Activated T-helper 1 cell treated with anti-CD3 and anti-CD28 coated beads, Interleukin-12 subunit alpha, Interleukin-12 subunit beta, Interleukin-2, Interleukin-4 antibody, amounts not matched to agents 30 ng/mL and 10 ng/mL and 1 ng/mL, durations not matched to agents 14 hours and 24 hours and 36 hours (primary cell): ENCODE measurements at regions not wholly inside any gene's neighbourhood (a gene's known extent, or its start where the extent isn't known, plus 50 kb on each side); places are given as distances from the start of the nearest gene placed in this dataset.

ENCODE experiments used
- DNase-seq: peaks from one replicate; pipeline ENCODE4 v3.0.0; 2021; ENCODE audit warnings: low spot score
- H3K27ac Mint-ChIP-seq: one replicate; pipeline ENCODE4 v1.8.0; 2021; ENCODE audit warnings: mild to moderate bottlenecking, mixed read lengths
- H3K27me3 Mint-ChIP-seq: one replicate; pipeline ENCODE4 v1.8.0; 2022; ENCODE audit warnings: mild to moderate bottlenecking, moderate library complexity, mixed read lengths; ENCODE audit not compliant: insufficient read depth
- H3K36me3 Mint-ChIP-seq: one replicate; pipeline ENCODE4 v1.8.0; 2021; ENCODE audit warnings: low read depth, mixed read lengths
- H3K4me1 Mint-ChIP-seq: one replicate; pipeline ENCODE4 v1.8.0; 2021; ENCODE audit warnings: low read depth, mixed read lengths
- H3K4me3 Mint-ChIP-seq: one replicate; pipeline ENCODE4 v1.8.0; 2021; ENCODE audit warnings: mild to moderate bottlenecking, moderate library complexity, mixed read lengths
- H3K9me3 Mint-ChIP-seq: one replicate; pipeline ENCODE4 v1.8.0; 2021; ENCODE audit warnings: mixed read lengths
- intact Hi-C: fragments of 100-400 bp; cut with micrococcal nuclease; formaldehyde crosslinking; loops from one replicate; pipeline ENCODE4 v1.15.1; 2024

- H3K4me1 Mint-ChIP-seq, result no peaks in the 10 kb centered on the region
- no peaks in the 10 kb centered on the region for H3K36me3 Mint-ChIP-seq
These were observed 463.6 kb downstream of the ETNK1 start for GRCh38 chr12:23088594-23088993.

GRCh38 chr12:23093488-23093887, 468.5 kb downstream of the ETNK1 start:
- H3K36me3 Mint-ChIP-seq, result no peaks in the 10 kb centered on the region
- no peaks in the 10 kb centered on the region for H3K27me3 Mint-ChIP-seq
- H3K9me3 Mint-ChIP-seq, result no peaks in the 10 kb centered on the region
- no peaks in the 10 kb centered on the region for H3K4me1 Mint-ChIP-seq
- no peak overlapping the region for H3K4me3 Mint-ChIP-seq
- no peak for DNase-seq
- no peak overlapping the region for H3K27ac Mint-ChIP-seq
- intact Hi-C loops, result no loop called here

More at GRCh38 chr12:23088594-23088993, 463.6 kb downstream of the ETNK1 start:
- Mint-ChIP-seq H3K9me3 (peaks cover 4% of the 10 kb centered on the region), H3K4me3 (no peak overlapping the region), H3K27ac (no peak overlapping the region), H3K27me3 (no peaks in the 10 kb centered on the region)
- intact Hi-C loops, result no loop called here
- no peak for DNase-seq

GRCh38 chr12:23096321-23096720, 471.4 kb downstream of the ETNK1 start:
- no peaks in the 10 kb centered on the region for H3K36me3 Mint-ChIP-seq
- no peaks in the 10 kb centered on the region for H3K9me3 Mint-ChIP-seq
- no peaks in the 10 kb centered on the region for H3K4me1 Mint-ChIP-seq
- intact Hi-C loops, result no loop called here
- H3K4me3 Mint-ChIP-seq, result no peak overlapping the region
- H3K27me3 Mint-ChIP-seq, result no peaks in the 10 kb centered on the region
- DNase-seq, result no peak
- H3K27ac Mint-ChIP-seq, result no peak overlapping the region

GRCh38 chr12:23098110-23098509, 473.1 kb downstream of the ETNK1 start:
- no peak for DNase-seq
- no peaks in the 10 kb centered on the region for H3K27me3 Mint-ChIP-seq
- intact Hi-C loops, result no loop called here
- no peaks in the 10 kb centered on the region for H3K4me1 Mint-ChIP-seq
- H3K4me3 Mint-ChIP-seq, result no peak overlapping the region
- no peak overlapping the region for H3K27ac Mint-ChIP-seq
- no peaks in the 10 kb centered on the region for H3K36me3 Mint-ChIP-seq
- no peaks in the 10 kb centered on the region for H3K9me3 Mint-ChIP-seq

GRCh38 chr12:23098517-23098916, 473.5 kb downstream of the ETNK1 start:
- H3K27me3 Mint-ChIP-seq, result no peaks in the 10 kb centered on the region
- no peak overlapping the region for H3K27ac Mint-ChIP-seq
- no peak for DNase-seq
- H3K36me3 Mint-ChIP-seq, result no peaks in the 10 kb centered on the region
- no peak overlapping the region for H3K4me3 Mint-ChIP-seq
- intact Hi-C loops, result no loop called here
- H3K4me1 Mint-ChIP-seq, result no peaks in the 10 kb centered on the region
- no peaks in the 10 kb centered on the region for H3K9me3 Mint-ChIP-seq

GRCh38 chr12:23099104-23099503, 474.1 kb downstream of the ETNK1 start:
- no peak overlapping the region for H3K4me3 Mint-ChIP-seq
- no peaks in the 10 kb centered on the region for H3K4me1 Mint-ChIP-seq
- no peak overlapping the region for H3K27ac Mint-ChIP-seq
- no peak for DNase-seq
- H3K27me3 Mint-ChIP-seq, result no peaks in the 10 kb centered on the region
- intact Hi-C loops, result no loop called here
- H3K9me3 Mint-ChIP-seq, result no peaks in the 10 kb centered on the region
- no peaks in the 10 kb centered on the region for H3K36me3 Mint-ChIP-seq

- Mint-ChIP-seq H3K27ac (no peak overlapping the region), H3K9me3 (no peaks in the 10 kb centered on the region), H3K27me3 (no peaks in the 10 kb centered on the region), H3K36me3 (no peaks in the 10 kb centered on the region), H3K4me3 (no peak overlapping the region), H3K4me1 (no peaks in the 10 kb centered on the region)
- intact Hi-C loops, result no loop called here
- no peak for DNase-seq
These were observed 474.6 kb downstream of the ETNK1 start for GRCh38 chr12:23099604-23100003.

GRCh38 chr12:23108957-23109356, 484.0 kb downstream of the ETNK1 start:
- H3K4me1 Mint-ChIP-seq, result no peaks in the 10 kb centered on the region
- no peak overlapping the region for H3K27ac Mint-ChIP-seq
- no peak for DNase-seq
- H3K9me3 Mint-ChIP-seq, result no peaks in the 10 kb centered on the region
- intact Hi-C loops, result no loop called here
- H3K36me3 Mint-ChIP-seq, result no peaks in the 10 kb centered on the region
- H3K27me3 Mint-ChIP-seq, result no peaks in the 10 kb centered on the region
- H3K4me3 Mint-ChIP-seq, result no peak overlapping the region

GRCh38 chr12:23113781-23114180, 488.8 kb downstream of the ETNK1 start:
- intact Hi-C loops, result no loop called here
- Mint-ChIP-seq H3K27me3 (no peaks in the 10 kb centered on the region), H3K27ac (no peak overlapping the region), H3K9me3 (no peaks in the 10 kb centered on the region), H3K36me3 (no peaks in the 10 kb centered on the region), H3K4me1 (no peaks in the 10 kb centered on the region), H3K4me3 (no peak overlapping the region)
- no peak for DNase-seq

- Mint-ChIP-seq H3K27me3 (no peaks in the 10 kb centered on the region), H3K4me3 (no peak overlapping the region), H3K27ac (no peak overlapping the region), H3K36me3 (no peaks in the 10 kb centered on the region), H3K9me3 (no peaks in the 10 kb centered on the region), H3K4me1 (no peaks in the 10 kb centered on the region)
- intact Hi-C loops, result no loop called here
- DNase-seq, result no peak
These were observed 491.0 kb downstream of the ETNK1 start for GRCh38 chr12:23115984-23116383.

- no peak overlapping the region for H3K27ac Mint-ChIP-seq
- no peaks in the 10 kb centered on the region for H3K36me3 Mint-ChIP-seq
- no peak for DNase-seq
- H3K9me3 Mint-ChIP-seq, result no peaks in the 10 kb centered on the region
- no peak overlapping the region for H3K4me3 Mint-ChIP-seq
- no peaks in the 10 kb centered on the region for H3K4me1 Mint-ChIP-seq
- intact Hi-C loops, result no loop called here
- H3K27me3 Mint-ChIP-seq, result peaks cover 2% of the 10 kb centered on the region
These were observed 501.8 kb downstream of the ETNK1 start for GRCh38 chr12:23126794-23127193.

- Mint-ChIP-seq H3K27me3 (no peaks in the 10 kb centered on the region), H3K4me1 (no peaks in the 10 kb centered on the region), H3K36me3 (no peaks in the 10 kb centered on the region), H3K4me3 (no peak overlapping the region), H3K27ac (no peak overlapping the region), H3K9me3 (no peaks in the 10 kb centered on the region)
- no peak for DNase-seq
- intact Hi-C loops, result no loop called here
These were observed 502.7 kb downstream of the ETNK1 start for GRCh38 chr12:23127701-23128100.

- H3K9me3 Mint-ChIP-seq, result no peaks in the 10 kb centered on the region
- no peaks in the 10 kb centered on the region for H3K27me3 Mint-ChIP-seq
- H3K27ac Mint-ChIP-seq, result no peak overlapping the region
- no peaks in the 10 kb centered on the region for H3K36me3 Mint-ChIP-seq
- H3K4me1 Mint-ChIP-seq, result no peaks in the 10 kb centered on the region
- no peak for DNase-seq
- intact Hi-C loops, result no loop called here
- H3K4me3 Mint-ChIP-seq, result no peak overlapping the region
These were observed 503.5 kb downstream of the ETNK1 start for GRCh38 chr12:23128462-23128861.

GRCh38 chr12:23132357-23132756, 507.4 kb downstream of the ETNK1 start:
- no peak for DNase-seq
- H3K4me3 Mint-ChIP-seq, result no peak overlapping the region
- no peaks in the 10 kb centered on the region for H3K36me3 Mint-ChIP-seq

More at GRCh38 chr12:23132357-23132756, 507.4 kb downstream of the ETNK1 start:
- intact Hi-C loops, result no loop called here
- Mint-ChIP-seq H3K27me3 (no peaks in the 10 kb centered on the region), H3K27ac (no peak overlapping the region), H3K9me3 (no peaks in the 10 kb centered on the region), H3K4me1 (no peaks in the 10 kb centered on the region)
